Duodenal mucosa (tissue), 2 donors: ENCODE measurements at regions not wholly inside any gene's neighbourhood (a gene's known extent, or its start where the extent isn't known, plus 50 kb on each side); places are given as distances from the start of the nearest gene placed in this dataset.

Source experiments
- H3K27ac ChIP-seq: one replicate; pipeline ENCODE4 v1.7.0; 2013; ENCODE audit warnings: low read depth, low read length
- H3K27me3 ChIP-seq, 2 donors: one replicate each; pipeline ENCODE4 v1.7.0; 2013; ENCODE audit warnings: low read length in 2 of 2, control low read depth in 1 of 2; ENCODE audit not compliant: insufficient read depth in 2 of 2, control insufficient read depth in 1 of 2
- H3K36me3 ChIP-seq, 2 donors: one replicate each; pipeline ENCODE4 v1.7.0; 2013; ENCODE audit warnings: low read length in 2 of 2, control low read depth in 1 of 2; ENCODE audit not compliant: insufficient read depth in 2 of 2, control insufficient read depth in 1 of 2
- H3K4me1 ChIP-seq, 2 donors: one replicate each; pipeline ENCODE4 v1.7.0; 2013; ENCODE audit warnings: low read length in 2 of 2, control low read depth in 1 of 2; ENCODE audit not compliant: insufficient read depth in 2 of 2, control insufficient read depth in 1 of 2
- H3K4me3 ChIP-seq, 2 donors: one replicate each; pipeline ENCODE4 v1.7.0; 2013; ENCODE audit warnings: low read length in 2 of 2, low read depth in 1 of 2
- H3K9ac ChIP-seq, 2 donors: one replicate each; pipeline ENCODE4 v1.7.0; 2013; ENCODE audit warnings: low read length in 2 of 2, low read depth in 1 of 2
- H3K9me3 ChIP-seq, 2 donors: one replicate each; pipeline ENCODE4 v1.7.0; 2013; ENCODE audit warnings: low read length in 2 of 2, control low read depth in 1 of 2; ENCODE audit not compliant: control insufficient read depth in 1 of 2

DNA sequence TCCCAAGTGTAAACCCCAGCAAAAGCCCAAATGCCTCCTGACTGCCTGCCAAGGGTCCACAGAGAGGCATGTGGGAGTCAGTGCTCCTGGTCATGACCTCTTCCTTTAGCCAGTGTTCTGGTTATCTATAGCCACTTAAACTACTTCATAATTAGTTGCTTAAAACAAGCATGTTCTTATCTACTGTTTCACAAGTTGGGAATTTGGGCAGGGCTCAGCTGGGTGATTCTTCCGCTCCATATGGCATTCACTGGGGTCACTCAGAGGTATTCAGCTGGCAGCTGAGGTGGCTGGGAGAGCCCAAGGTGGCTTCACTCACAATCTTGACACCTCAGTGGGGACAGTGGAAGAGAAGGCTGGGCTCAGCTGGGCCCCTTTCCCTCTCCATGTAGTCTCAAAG, 184.0 kb upstream of the RGS6 start:
- Histone ChIP-seq H3K9me3 (peaks cover 6 to 14% of the 10 kb centered on the region in 2 donors), H3K27me3 (no peaks in the 10 kb centered on the region), H3K4me3 (no peak overlapping the region), H3K9ac (no peak overlapping the region), H3K4me1 (peaks cover 0 to 10% of the 10 kb centered on the region in 2 donors), H3K27ac (no peak overlapping the region), H3K36me3 (no peaks in the 10 kb centered on the region)

DNA sequence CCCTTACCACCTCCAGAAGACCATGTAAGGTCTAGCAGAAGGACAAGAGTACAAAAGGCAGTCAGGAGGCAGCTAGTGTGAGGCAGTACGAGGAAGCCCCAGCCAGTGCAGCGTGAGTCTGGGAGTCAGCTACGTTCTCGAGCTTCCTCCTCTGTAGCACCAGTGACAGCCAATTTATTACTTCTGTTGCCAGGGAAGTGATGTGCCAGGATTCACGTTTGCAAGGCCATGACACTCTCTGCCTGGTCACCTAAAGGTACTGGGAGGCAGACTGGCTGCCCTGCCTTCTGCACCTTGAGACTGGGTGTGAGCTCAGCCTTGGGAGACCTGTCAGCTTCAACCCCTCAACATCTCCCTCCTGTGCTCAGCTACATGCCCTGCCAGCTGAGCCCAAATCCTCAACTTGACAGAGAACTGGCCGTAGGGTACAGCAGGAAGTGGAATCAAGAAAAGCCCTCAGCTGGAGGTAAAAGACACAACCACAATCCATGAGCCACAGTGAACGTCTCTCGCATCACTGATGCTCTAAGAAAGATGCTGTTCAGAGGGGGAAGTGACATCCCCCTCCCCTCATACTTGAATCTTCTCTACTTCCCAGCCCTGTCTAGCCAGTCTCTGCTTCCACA, 182.5 kb upstream of the RGS6 start:
- Histone ChIP-seq H3K9ac (no peak overlapping the region), H3K36me3 (no peaks in the 10 kb centered on the region), H3K4me3 (no peak overlapping the region), H3K4me1 (peaks cover 0 to 10% of the 10 kb centered on the region in 2 donors), H3K27me3 (no peaks in the 10 kb centered on the region), H3K9me3 (peaks cover 6 to 14% of the 10 kb centered on the region in 2 donors), H3K27ac (no peak overlapping the region)

DNA sequence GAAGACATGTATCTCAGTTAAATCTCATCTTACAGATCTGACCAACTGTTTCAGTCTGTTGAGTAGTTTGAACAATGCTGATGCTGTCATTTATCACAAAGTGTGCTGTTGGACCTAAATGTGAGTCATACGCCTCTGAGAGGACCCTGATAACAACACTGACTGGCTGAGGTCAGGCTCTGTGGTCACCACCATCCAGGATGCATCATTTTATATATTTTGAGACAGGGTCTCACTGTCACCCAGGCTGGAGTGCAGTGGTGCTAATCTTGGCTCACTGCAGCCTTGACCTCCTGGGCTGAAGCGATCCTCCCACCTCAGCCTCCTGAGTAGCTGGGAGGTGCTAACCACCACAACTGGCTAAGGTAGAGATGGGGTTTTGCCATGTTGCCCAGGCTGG, 181.0 kb upstream of the RGS6 start:
- Histone ChIP-seq H3K27ac (no peak overlapping the region), H3K4me1 (peaks cover 0 to 10% of the 10 kb centered on the region in 2 donors), H3K36me3 (no peaks in the 10 kb centered on the region), H3K4me3 (no peak overlapping the region), H3K27me3 (no peaks in the 10 kb centered on the region), H3K9me3 (peaks cover 6 to 14% of the 10 kb centered on the region in 2 donors), H3K9ac (no peak overlapping the region)

DNA sequence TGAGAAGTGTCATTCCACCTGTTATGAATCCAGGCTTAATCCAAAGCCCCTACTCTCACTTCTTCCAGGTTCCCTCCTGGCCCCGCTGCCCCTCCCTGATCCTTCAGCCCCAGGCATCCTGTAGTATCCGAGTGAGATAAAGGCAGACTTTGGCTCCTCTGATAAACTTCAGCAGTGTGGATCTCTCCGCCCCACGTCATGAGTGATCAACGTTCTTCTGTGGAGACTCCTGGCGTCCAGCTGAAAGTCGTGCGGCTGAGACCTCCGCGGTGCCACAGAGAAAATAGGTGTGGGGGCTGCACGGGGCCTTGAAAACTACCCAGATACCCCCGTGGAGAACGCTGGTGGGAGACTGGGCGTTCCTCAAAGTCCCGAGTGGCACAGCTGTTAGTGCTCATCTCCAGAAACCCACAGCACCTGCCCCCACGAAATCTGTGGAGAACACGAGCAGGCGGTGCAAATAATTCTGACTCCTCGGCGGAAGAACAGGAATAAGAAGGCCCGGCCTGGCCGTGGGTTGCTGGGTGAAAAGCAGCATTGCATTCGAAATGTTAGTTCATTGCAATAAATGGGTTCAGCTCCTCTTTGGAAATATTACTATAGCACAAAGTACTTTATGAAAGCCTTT, 180.0 kb upstream of the RGS6 start:
- H3K27me3 ChIP-seq, result no peaks in the 10 kb centered on the region
- H3K4me1 ChIP-seq, result peaks cover 0 to 10% of the 10 kb centered on the region in 2 donors
- H3K9ac ChIP-seq, result peak overlapping the region in 1 of 2 donors; percentile 28
- peaks cover 6 to 14% of the 10 kb centered on the region in 2 donors for H3K9me3 ChIP-seq
- peak overlapping the region in 1 of 2 donors; percentile 38 for H3K4me3 ChIP-seq
- no peaks in the 10 kb centered on the region for H3K36me3 ChIP-seq
- no peak overlapping the region for H3K27ac ChIP-seq

DNA sequence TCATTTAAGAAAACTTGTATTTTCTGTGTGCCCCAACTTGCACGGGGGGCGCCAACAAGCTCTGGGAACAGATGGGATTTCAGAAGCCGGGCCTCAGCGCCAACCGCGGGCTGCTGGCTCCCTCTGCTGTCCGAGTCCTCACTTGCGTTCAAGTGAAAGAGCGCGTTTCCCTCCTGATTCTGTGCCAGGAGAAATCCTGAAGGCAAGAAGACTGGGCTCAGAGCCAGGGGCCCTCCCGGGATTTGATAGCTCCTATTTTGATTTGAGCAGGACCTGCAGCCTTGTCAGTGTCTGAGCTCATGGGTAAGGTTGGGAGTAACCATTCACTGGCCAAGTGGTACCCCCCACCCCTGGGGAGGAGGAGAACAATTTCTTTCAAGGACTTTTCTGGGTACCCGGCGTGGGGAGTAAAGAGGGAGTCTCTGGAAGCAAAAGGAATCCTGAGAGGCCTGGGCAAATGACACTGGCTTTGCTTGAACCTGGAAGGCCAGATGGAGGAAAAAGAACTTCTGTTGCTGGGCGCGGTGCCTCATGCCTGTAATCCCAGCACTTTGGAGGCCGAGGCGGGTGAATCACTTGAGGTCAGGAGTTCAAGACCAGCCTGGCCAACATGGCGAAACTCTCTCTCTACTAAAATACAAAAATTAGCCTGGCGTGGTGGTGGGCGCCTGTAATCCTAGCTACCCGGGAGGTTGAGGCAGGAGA, 179.0 kb upstream of the RGS6 start:
- peaks cover 0 to 10% of the 10 kb centered on the region in 2 donors for H3K4me1 ChIP-seq
- H3K9ac ChIP-seq, result peak overlapping the region in 1 of 2 donors; percentile 28
- H3K36me3 ChIP-seq, result no peaks in the 10 kb centered on the region
- peaks cover 2 to 3% of the 10 kb centered on the region in 2 donors for H3K9me3 ChIP-seq
- H3K27me3 ChIP-seq, result no peaks in the 10 kb centered on the region
- H3K4me3 ChIP-seq, result peak overlapping the region; percentile 22 to 38
- H3K27ac ChIP-seq, result no peak overlapping the region

DNA sequence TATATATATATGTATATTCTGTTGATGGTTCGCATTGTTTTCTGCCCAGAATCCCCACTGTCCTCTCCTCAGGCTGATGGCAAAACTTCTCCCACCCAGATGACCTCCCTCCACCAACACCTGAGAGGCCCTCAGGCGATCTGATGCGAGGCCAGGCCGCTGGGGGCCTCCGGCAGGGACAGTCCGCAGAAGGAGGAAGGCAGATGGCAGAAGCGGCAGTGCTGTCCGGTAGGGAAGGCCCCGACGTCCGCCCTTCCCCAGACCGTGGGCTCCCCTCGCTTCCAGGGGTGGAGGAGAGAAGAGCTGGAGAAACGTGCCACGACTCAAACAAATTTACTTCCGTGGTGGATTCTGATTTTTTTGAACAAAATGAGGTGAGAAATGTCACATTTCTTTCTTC, 178.3 kb upstream of the RGS6 start:
- Histone ChIP-seq H3K9me3 (no peaks in the 10 kb centered on the region), H3K27me3 (no peaks in the 10 kb centered on the region), H3K27ac (no peak overlapping the region), H3K36me3 (no peaks in the 10 kb centered on the region), H3K4me3 (no peak overlapping the region), H3K4me1 (peaks cover 0 to 10% of the 10 kb centered on the region in 2 donors), H3K9ac (no peak overlapping the region)

DNA sequence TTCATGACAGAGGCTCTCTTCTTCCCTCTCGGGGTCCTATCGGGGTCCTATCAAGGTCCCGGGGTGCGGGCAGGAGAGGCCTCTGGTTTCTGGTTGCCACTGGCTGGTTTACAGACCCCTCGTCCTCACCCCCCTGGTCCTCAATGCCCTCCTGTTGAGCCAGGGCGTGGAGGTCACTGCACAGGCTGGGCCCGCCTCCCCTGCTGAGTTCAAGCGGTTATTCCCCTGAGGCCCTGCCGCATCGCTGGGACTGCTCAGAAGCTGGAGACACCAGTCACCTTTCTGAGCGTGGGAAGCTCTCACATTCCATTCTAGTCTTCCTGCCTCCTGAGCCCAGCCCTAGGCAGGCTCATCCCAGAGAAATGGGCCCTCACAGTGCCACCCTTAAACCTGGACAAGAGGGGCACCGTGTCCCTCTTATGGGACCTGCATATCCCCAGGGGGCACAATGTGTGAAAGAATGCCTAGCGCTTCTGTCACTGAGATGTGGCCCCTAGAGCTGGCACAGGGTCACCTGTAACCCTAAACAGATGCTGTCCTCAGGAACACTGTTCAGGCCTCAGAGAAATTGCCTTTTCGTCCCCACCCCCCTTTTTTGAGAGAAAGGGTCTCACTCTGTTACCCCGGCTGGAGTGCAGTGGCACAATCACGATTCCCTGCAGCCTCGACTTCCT, 177.7 kb upstream of the RGS6 start:
- Histone ChIP-seq H3K9me3 (no peaks in the 10 kb centered on the region), H3K27ac (no peak overlapping the region), H3K9ac (no peak overlapping the region), H3K4me1 (peaks cover 0 to 10% of the 10 kb centered on the region in 2 donors), H3K36me3 (no peaks in the 10 kb centered on the region), H3K27me3 (no peaks in the 10 kb centered on the region), H3K4me3 (no peak overlapping the region)

DNA sequence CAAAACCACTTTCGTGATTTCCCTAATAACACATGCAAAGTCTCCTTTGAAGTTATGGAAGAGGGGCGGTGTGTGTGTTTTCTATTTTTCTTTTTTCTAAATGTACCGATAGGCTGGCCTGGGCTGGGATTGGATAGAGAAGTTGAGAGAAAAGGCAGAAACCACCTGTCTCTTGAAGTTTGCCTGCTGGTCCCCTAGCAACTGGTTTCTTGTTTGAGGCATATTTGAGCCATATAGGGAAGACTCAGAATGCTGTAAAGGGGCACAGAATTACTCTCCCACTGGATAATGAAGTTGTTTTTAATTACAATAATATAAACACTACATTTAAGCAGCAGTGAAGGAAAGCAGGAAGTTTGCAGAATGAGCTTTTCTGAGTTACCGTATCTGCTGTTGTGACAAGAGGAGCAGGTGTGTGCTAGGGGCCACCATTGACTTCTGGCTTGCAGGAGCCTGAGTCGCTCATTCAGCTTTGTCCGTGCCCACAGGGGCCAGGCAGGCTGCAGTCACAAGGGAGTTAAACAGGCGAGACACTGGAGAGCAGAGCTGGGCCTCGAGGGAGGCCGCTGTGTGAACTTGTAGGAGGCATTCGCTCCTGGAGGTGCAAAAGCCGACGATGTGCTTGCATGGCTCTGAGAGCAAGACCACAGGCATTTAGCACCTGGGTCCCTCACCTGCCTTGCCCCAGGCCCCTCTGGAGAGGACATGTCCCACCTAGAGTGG, 173.8 kb upstream of the RGS6 start:
- H3K36me3 ChIP-seq, result no peaks in the 10 kb centered on the region
- H3K27ac ChIP-seq, result no peak overlapping the region
- H3K9ac ChIP-seq, result no peak overlapping the region
- no peaks in the 10 kb centered on the region for H3K4me1 ChIP-seq
- H3K4me3 ChIP-seq, result no peak overlapping the region
- no peaks in the 10 kb centered on the region for H3K27me3 ChIP-seq
- no peaks in the 10 kb centered on the region for H3K9me3 ChIP-seq

DNA sequence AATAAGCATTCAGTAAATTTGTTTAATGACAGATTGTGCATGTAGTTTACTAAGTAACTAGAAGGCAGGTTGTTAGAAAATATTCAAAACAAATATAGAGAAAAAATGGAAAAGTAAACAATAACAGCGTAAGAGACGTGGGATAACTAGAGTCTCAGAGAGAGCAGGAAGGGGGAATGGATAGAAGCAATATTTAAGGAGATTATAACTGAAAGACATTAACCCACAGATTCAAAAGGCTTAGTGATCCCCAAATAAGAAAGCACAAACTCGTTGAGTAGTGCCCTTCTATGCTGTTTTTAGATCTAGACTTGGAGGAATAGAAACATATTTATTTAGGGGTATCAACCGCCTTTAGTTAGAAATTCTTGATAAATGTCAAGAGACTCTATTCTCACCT, 169.7 kb upstream of the RGS6 start:
- Histone ChIP-seq H3K9me3 (no peaks in the 10 kb centered on the region), H3K27ac (no peak overlapping the region)

More for the DNA sequence above, 169.7 kb upstream of the RGS6 start:
- Histone ChIP-seq H3K4me1 (no peaks in the 10 kb centered on the region), H3K9ac (no peak overlapping the region), H3K27me3 (no peaks in the 10 kb centered on the region), H3K36me3 (no peaks in the 10 kb centered on the region), H3K4me3 (no peak overlapping the region)
